Cerebellar nuclear complex (tissue), 1 donor: ENCODE measurements at regions not wholly inside any gene's neighbourhood (a gene's known extent, or its start where the extent isn't known, plus 50 kb on each side); places are given as distances from the start of the nearest gene placed in this dataset.
"Not testable (repeated sequence)": the region's sequence is repeated elsewhere in the genome, so short reads cannot be mapped to it uniquely, and the experiment has no call there.

Experiments used
- DNase-seq, 2 experiments: peaks; one replicate each; lab custom pipeline; 2025; lab: John Stamatoyannopoulos, UW

- DNase-seq = no peak
These were observed 207.1 kb upstream of the ATP6AP2 start for GRCh38 chrX:40373641-40374040.

GRCh38 chrX:40373025-40373424 lies 207.7 kb upstream of the ATP6AP2 start:
- DNase-seq = no peak

- no peak for DNase-seq
These were observed 209.4 kb upstream of the ATP6AP2 start for GRCh38 chrX:40371376-40371775.

GRCh38 chrX:40368611-40369061 lies 212.1 kb upstream of the ATP6AP2 start:
- DNase-seq = no peak

- no peak for DNase-seq
These were observed 214.1 kb upstream of the ATP6AP2 start for GRCh38 chrX:40366661-40367060.

GRCh38 chrX:40362291-40362690 lies 218.5 kb upstream of the ATP6AP2 start:
- not testable (repeated sequence) for DNase-seq

GRCh38 chrX:40360557-40360956 lies 220.2 kb upstream of the ATP6AP2 start:
- no peak for DNase-seq

- no peak for DNase-seq
These were observed 221.2 kb upstream of the ATP6AP2 start for GRCh38 chrX:40359593-40359992.

GRCh38 chrX:40358994-40359393 lies 221.8 kb upstream of the ATP6AP2 start:
- no peak for DNase-seq

- DNase-seq = no peak
These were observed 231.5 kb upstream of the ATP6AP2 start for GRCh38 chrX:40349251-40349650.

GRCh38 chrX:40346379-40346778 lies 234.4 kb upstream of the ATP6AP2 start:
- no peak for DNase-seq

- DNase-seq = no peak
These were observed 237.5 kb upstream of the ATP6AP2 start for GRCh38 chrX:40343319-40343718.

- DNase-seq = no peak
These were observed 240.7 kb upstream of the ATP6AP2 start for GRCh38 chrX:40340116-40340515.

GRCh38 chrX:40333344-40333743 lies 235.6 kb upstream of the BCOR start:
- no peak for DNase-seq

GRCh38 chrX:40331762-40332161 lies 234.0 kb upstream of the BCOR start:
- no peak for DNase-seq

GRCh38 chrX:40331353-40331752 lies 233.6 kb upstream of the BCOR start:
- DNase-seq = no peak

GRCh38 chrX:40329616-40330015 lies 231.9 kb upstream of the BCOR start:
- DNase-seq = no peak

- DNase-seq = no peak
These were observed 229.3 kb upstream of the BCOR start for GRCh38 chrX:40327085-40327484.

GRCh38 chrX:40326186-40326965 lies 228.6 kb upstream of the BCOR start:
- no peak for DNase-seq

- DNase-seq = no peak
These were observed 227.4 kb upstream of the BCOR start for GRCh38 chrX:40325161-40325560.

GRCh38 chrX:40323977-40324376 lies 226.2 kb upstream of the BCOR start:
- no peak for DNase-seq

- DNase-seq = no peak
These were observed 223.1 kb upstream of the BCOR start for GRCh38 chrX:40320819-40321218.

- no peak for DNase-seq
These were observed 221.0 kb upstream of the BCOR start for GRCh38 chrX:40318801-40319200.

- DNase-seq = no peak
These were observed 220.3 kb upstream of the BCOR start for GRCh38 chrX:40318076-40318475.
